Hematopoietic multipotent progenitor cell (in vitro differentiated cells): ENCODE measurements at regions not wholly inside any gene's neighbourhood (a gene's known extent, or its start where the extent isn't known, plus 50 kb on each side); places are given as distances from the start of the nearest gene placed in this dataset. TPM values are rescaled to one million over a fixed set of nuclear protein-coding genes. Genes with fewer than 3 reads are reported as not detected.

Source experiments
- small RNA-seq: library from RNA; depleted of rRNA; stranded (forward); fragments of <200 nt; gene quantifications from one replicate; pipeline ENCODE3, GENCODE V24; 2012

Small RNA genes in the stretch of these regions (small RNA-seq; reads per million reads assigned to genes)
- not detected for gene RNU6-1211P
